ENCODE measurements at regions not wholly inside any gene's neighbourhood (a gene's known extent, or its start where the extent isn't known, plus 50 kb on each side); places are given as distances from the start of the nearest gene placed in this dataset.
"Not testable (repeated sequence)": the region's sequence is repeated elsewhere in the genome, so short reads cannot be mapped to it uniquely, and the experiment has no call there.

DNA sequence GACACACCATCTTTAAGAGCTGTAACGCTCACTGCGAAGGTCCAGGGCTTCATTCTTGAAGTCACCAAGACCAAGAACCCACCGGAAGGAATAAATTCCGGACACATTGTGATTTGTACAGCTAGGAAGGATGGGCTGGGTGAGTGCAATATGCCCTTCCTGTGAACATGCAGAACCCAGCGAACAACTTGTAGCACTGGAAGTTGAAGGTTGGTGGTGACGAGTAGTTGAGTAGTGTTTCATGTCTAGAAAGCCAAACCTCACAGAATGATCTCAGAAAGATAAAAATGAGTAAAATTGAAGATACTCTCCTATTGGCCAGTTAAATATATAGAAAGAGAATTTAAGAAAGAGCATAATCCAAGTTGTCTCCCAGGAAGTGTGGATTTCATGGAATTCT lies 462.2 kb upstream of the CFAP20DC start:
- no peak for DNase-seq
- H3K4me3 ChIP-seq (ENCODE audit: low read length), result no peak overlapping the region
- H3K27me3 ChIP-seq (ENCODE audit: control insufficient read depth, insufficient read depth, low read length), result no peaks in the 10 kb centered on the region
- 92% methylated on average over 2 of the region's 6 CpGs for WGBS (ENCODE audit: insufficient coverage)
- no peak overlapping the region for H3K27ac ChIP-seq (ENCODE audit: low read length)
- H3K36me3 ChIP-seq (ENCODE audit: control insufficient read depth, insufficient read depth, low read length), result no peaks in the 10 kb centered on the region
- H3K4me1 ChIP-seq (ENCODE audit: control insufficient read depth, insufficient read depth, low read length), result peaks cover 2% of the 10 kb centered on the region
- no peaks in the 10 kb centered on the region for H3K9me3 ChIP-seq (replicated peaks; ENCODE audit: control insufficient read depth, low read depth, low read length)

DNA sequence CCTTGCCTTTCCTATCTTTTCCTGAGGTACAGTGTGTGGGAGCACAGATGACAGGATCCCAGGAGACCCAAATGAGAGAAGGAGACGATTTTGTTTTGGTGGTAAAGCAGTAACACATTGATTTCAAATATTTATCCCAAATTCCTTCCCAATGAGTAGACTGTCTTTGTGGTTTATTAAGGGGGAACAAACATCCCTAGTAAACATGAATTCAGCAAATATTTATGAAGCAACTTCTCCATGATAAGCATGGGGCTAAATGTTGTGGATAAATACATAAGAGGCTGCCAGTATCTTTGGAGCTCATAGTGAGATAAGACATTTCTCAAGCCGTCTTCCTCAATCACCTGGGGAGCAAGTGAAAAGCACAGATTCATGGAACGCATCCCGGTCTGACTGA lies 460.8 kb upstream of the CFAP20DC start:
- H3K4me3 ChIP-seq (ENCODE audit: low read length), result no peak overlapping the region
- H3K4me1 ChIP-seq (ENCODE audit: control insufficient read depth, insufficient read depth, low read length), result no peaks in the 10 kb centered on the region
- no peaks in the 10 kb centered on the region for H3K36me3 ChIP-seq (ENCODE audit: control insufficient read depth, insufficient read depth, low read length)
- no peak for DNase-seq
- H3K27ac ChIP-seq (ENCODE audit: low read length), result no peak overlapping the region
- H3K9me3 ChIP-seq (replicated peaks; ENCODE audit: control insufficient read depth, low read depth, low read length), result no peaks in the 10 kb centered on the region
- WGBS (ENCODE audit: insufficient coverage), result no CpG with 5 or more reads among the region's 4 CpGs
- H3K27me3 ChIP-seq (ENCODE audit: control insufficient read depth, insufficient read depth, low read length), result no peaks in the 10 kb centered on the region

DNA sequence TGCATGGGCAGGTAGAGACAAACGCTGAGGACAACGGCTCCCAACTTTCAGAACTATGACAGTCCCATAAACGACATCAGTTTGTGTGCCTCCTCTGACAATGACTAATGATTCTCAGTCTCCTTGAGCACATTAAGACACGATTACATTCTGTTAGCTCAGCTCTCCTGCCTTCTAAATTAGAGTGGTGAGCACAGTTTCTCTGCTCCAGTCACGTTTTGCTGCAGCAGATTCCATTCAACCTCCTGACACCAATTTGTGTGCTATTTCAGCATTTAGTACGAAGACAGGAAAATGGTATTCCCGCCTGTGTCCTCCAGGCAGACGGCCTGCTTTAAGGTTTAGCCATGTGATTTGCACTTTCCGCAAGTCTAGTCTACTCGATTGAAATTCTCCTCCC lies 458.4 kb upstream of the CFAP20DC start:
- H3K36me3 ChIP-seq (ENCODE audit: control insufficient read depth, insufficient read depth, low read length), result no peaks in the 10 kb centered on the region
- no peak for DNase-seq
- H3K27me3 ChIP-seq (ENCODE audit: control insufficient read depth, insufficient read depth, low read length), result no peaks in the 10 kb centered on the region
- no peak overlapping the region for H3K4me3 ChIP-seq (ENCODE audit: low read length)
- no peak overlapping the region for H3K27ac ChIP-seq (ENCODE audit: low read length)
- no peaks in the 10 kb centered on the region for H3K4me1 ChIP-seq (ENCODE audit: control insufficient read depth, insufficient read depth, low read length)
- WGBS (ENCODE audit: insufficient coverage), result 67% methylated on average over 10 of the region's 10 CpGs
- no peaks in the 10 kb centered on the region for H3K9me3 ChIP-seq (replicated peaks; ENCODE audit: control insufficient read depth, low read depth, low read length)

DNA sequence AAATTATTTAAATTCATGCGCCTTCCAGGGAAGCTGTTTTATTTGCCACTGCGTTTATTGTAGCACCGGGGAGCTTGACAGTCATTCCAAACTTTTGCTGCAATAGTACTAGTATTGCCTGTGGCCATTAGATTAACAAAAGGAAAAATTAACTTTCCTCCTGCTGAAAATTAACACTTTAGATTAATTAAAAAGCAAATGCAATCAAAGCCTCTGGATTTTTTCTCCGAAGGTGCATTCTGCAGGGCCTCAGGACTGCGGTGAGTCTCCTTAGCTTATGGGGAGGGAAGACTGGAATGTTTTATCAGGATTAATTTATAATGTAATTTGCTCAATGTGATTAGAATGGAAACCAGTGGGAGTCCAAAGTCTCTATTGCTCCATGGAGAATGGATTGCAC lies 456.4 kb upstream of the CFAP20DC start:
- H3K27me3 ChIP-seq (ENCODE audit: control insufficient read depth, insufficient read depth, low read length), result no peaks in the 10 kb centered on the region
- no peaks in the 10 kb centered on the region for H3K4me1 ChIP-seq (ENCODE audit: control insufficient read depth, insufficient read depth, low read length)
- H3K4me3 ChIP-seq (ENCODE audit: low read length), result no peak overlapping the region
- 68% methylated on average over 5 of the region's 5 CpGs for WGBS (ENCODE audit: insufficient coverage)
- DNase-seq, result no peak
- no peaks in the 10 kb centered on the region for H3K36me3 ChIP-seq (ENCODE audit: control insufficient read depth, insufficient read depth, low read length)
- H3K9me3 ChIP-seq (replicated peaks; ENCODE audit: control insufficient read depth, low read depth, low read length), result no peaks in the 10 kb centered on the region
- no peak overlapping the region for H3K27ac ChIP-seq (ENCODE audit: low read length)

DNA sequence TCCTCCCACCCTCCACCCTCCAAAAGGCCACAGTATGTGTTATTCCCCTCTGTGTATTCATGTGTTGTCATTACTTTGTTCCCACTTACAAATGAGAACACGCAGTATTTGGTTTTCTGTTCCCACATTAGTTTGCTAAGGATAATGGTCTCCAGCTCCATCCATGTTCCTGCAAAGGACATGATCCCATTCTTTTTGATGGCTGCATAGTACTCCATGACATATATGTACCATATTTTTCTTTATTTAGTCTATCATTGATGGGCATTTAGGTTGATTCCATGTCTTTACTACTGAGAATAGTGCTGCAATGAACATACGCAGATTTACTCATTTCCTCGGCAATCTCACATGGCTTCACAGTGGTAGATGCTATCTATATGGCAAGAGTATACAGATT lies 453.6 kb upstream of the CFAP20DC start:
- no peak for DNase-seq
- H3K27ac ChIP-seq (ENCODE audit: low read length), result no peak overlapping the region
- no CpG with 5 or more reads among the region's 3 CpGs for WGBS (ENCODE audit: insufficient coverage)
- H3K9me3 ChIP-seq (replicated peaks; ENCODE audit: control insufficient read depth, low read depth, low read length), result no peaks in the 10 kb centered on the region
- no peaks in the 10 kb centered on the region for H3K36me3 ChIP-seq (ENCODE audit: control insufficient read depth, insufficient read depth, low read length)
- H3K27me3 ChIP-seq (ENCODE audit: control insufficient read depth, insufficient read depth, low read length), result no peaks in the 10 kb centered on the region
- H3K4me3 ChIP-seq (ENCODE audit: low read length), result no peak overlapping the region
- no peaks in the 10 kb centered on the region for H3K4me1 ChIP-seq (ENCODE audit: control insufficient read depth, insufficient read depth, low read length)

DNA sequence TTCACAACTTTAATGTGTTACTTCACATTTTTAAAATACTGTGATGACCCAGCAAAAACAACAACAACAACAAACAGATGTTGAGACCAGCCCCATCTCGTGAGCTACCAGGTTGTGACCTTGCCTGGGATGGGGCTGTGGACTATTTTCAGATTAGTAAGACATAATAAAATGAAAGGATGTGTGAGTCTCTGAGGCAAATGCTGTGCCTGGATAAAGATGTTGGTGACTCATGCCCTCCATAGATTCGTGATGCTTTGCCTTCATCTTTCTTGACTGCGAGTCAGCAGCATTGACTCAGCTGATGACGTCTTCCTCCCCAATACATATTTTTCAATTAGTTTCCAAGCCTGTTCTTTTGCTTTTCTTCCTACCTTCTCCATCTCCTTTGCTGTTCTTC lies 453.0 kb upstream of the CFAP20DC start:
- Histone ChIP-seq H3K27me3 (ENCODE audit: control insufficient read depth, insufficient read depth, low read length) (no peaks in the 10 kb centered on the region), H3K4me3 (ENCODE audit: low read length) (no peak overlapping the region), H3K27ac (ENCODE audit: low read length) (no peak overlapping the region), H3K36me3 (ENCODE audit: control insufficient read depth, insufficient read depth, low read length) (no peaks in the 10 kb centered on the region), H3K9me3 (replicated peaks; ENCODE audit: control insufficient read depth, low read depth, low read length) (no peaks in the 10 kb centered on the region), H3K4me1 (ENCODE audit: control insufficient read depth, insufficient read depth, low read length) (no peaks in the 10 kb centered on the region)
- no peak for DNase-seq
- WGBS (ENCODE audit: insufficient coverage), result no CpG with 5 or more reads among the region's 4 CpGs

DNA sequence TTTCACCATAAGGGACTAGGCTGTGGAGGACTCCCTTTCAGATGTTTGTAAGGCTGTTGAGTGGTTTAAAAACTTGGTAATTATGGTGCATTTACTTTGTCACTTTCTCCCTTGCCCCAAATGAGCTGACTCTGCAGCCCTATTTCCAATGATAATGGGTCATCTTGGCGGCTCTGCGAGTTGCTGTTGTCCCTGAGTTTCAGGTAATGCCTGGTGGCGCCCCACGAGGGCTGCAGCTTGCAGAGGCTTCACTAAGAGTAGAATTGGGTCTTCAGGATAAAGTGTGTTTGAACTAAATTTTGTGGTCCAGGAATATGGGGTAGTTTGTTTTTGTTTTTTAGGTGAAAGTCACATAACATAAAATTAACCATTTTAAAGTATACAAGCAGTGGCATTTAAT lies 450.1 kb upstream of the CFAP20DC start:
- no peaks in the 10 kb centered on the region for H3K36me3 ChIP-seq (ENCODE audit: control insufficient read depth, insufficient read depth, low read length)
- no peak overlapping the region for H3K4me3 ChIP-seq (ENCODE audit: low read length)
- no peaks in the 10 kb centered on the region for H3K27me3 ChIP-seq (ENCODE audit: control insufficient read depth, insufficient read depth, low read length)
- WGBS (ENCODE audit: insufficient coverage), result 80% methylated on average over 4 of the region's 4 CpGs
- no peak overlapping the region for H3K27ac ChIP-seq (ENCODE audit: low read length)
- no peak for DNase-seq
- H3K9me3 ChIP-seq (replicated peaks; ENCODE audit: control insufficient read depth, low read depth, low read length), result no peaks in the 10 kb centered on the region
- no peaks in the 10 kb centered on the region for H3K4me1 ChIP-seq (ENCODE audit: control insufficient read depth, insufficient read depth, low read length)

DNA sequence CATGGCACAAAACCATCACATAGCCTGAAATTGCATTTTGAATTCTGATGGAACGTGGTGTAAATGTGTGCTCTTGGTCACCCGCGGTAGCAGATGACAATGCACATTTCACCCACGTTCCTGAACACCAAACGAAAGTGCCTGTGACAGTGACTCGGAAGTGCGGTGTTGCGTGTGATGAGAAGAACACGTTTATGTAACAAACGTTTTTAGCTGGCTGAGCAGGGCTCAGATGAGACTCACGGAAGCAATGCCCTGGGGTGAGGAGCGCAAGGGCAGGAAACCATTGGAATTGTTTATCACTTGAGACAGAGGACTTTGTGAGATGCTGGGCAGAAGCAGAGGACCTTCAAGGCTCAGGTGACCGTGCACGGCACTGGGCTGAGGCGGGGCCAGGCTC lies 449.2 kb upstream of the CFAP20DC start:
- H3K4me3 ChIP-seq (ENCODE audit: low read length), result no peak overlapping the region
- no peaks in the 10 kb centered on the region for H3K4me1 ChIP-seq (ENCODE audit: control insufficient read depth, insufficient read depth, low read length)
- H3K9me3 ChIP-seq (replicated peaks; ENCODE audit: control insufficient read depth, low read depth, low read length), result no peaks in the 10 kb centered on the region
- no peaks in the 10 kb centered on the region for H3K36me3 ChIP-seq (ENCODE audit: control insufficient read depth, insufficient read depth, low read length)
- H3K27ac ChIP-seq (ENCODE audit: low read length), result no peak overlapping the region
- DNase-seq, result no peak
- H3K27me3 ChIP-seq (ENCODE audit: control insufficient read depth, insufficient read depth, low read length), result no peaks in the 10 kb centered on the region
- WGBS (ENCODE audit: insufficient coverage), result 88% methylated on average over 15 of the region's 15 CpGs

DNA sequence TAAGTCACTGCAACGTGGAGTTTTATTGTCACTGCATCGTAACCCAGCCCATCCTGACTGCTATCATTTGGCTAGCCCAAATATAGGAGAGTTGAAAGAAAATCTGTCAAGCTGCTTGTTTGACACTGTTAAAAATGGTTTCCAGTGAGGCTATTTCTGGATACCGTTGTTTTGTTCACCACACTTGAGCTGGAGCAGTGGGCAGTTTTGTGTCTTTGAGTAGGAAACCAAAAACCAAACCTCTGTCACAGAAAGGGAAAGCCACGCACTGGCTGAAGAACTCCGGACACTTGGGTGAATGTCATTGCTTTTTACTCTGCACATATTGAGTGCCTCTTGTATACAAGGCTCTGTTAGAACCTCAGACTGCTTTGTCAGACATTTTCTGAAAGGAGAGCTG lies 446.4 kb upstream of the CFAP20DC start:
- 83% methylated on average over 5 of the region's 5 CpGs for WGBS (ENCODE audit: insufficient coverage)
- Histone ChIP-seq H3K4me1 (ENCODE audit: control insufficient read depth, insufficient read depth, low read length) (no peaks in the 10 kb centered on the region), H3K4me3 (ENCODE audit: low read length) (no peak overlapping the region), H3K36me3 (ENCODE audit: control insufficient read depth, insufficient read depth, low read length) (no peaks in the 10 kb centered on the region), H3K9me3 (replicated peaks; ENCODE audit: control insufficient read depth, low read depth, low read length) (no peaks in the 10 kb centered on the region), H3K27me3 (ENCODE audit: control insufficient read depth, insufficient read depth, low read length) (no peaks in the 10 kb centered on the region), H3K27ac (ENCODE audit: low read length) (no peak overlapping the region)
- no peak for DNase-seq

DNA sequence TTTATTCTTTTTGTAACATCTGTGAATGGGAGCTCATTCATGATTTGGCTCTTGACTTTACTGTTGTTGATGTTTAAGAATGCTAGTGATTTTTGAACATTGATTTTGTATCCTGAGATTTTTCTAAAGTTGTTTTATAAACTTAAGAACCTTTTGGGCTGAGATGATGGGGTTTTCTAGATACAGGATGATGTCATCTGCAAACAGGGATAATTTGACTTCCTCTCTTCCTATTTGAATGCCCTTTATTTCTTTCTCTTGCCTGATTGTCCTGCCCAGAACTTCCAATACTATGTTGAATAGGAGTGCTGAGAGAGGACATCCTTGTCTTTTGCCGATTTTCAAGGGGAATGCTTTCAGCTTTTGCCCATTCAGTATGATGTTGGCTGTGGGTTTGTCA lies 445.1 kb upstream of the CFAP20DC start:
- WGBS (ENCODE audit: insufficient coverage), result no CpG with 5 or more reads among the region's 1 CpG
- not testable (repeated sequence) for H3K4me3 ChIP-seq (ENCODE audit: low read length); H3K9me3 ChIP-seq (replicated peaks; ENCODE audit: control insufficient read depth, low read depth, low read length); DNase-seq; H3K27me3 ChIP-seq (ENCODE audit: control insufficient read depth, insufficient read depth, low read length); H3K27ac ChIP-seq (ENCODE audit: low read length); H3K4me1 ChIP-seq (ENCODE audit: control insufficient read depth, insufficient read depth, low read length); H3K36me3 ChIP-seq (ENCODE audit: control insufficient read depth, insufficient read depth, low read length)

DNA sequence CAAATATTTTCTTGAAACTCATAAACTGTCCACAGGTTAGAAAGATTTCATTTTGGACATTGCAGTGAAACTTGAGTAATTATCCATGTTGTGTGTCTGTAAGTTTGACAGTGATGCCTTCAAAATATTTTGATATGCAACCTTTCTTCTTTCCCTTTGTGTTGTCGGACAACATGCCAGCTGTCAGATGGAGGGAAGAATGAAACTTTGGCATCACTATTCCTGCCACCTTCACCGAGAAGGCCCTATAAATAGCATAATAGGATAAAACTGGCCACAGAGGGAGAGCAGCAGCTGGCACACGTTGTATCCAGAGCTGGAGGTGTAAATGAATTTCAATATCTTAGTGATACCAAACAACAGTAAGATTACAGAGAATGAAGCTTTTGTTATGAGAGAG lies 436.7 kb upstream of the CFAP20DC start:
- Histone ChIP-seq H3K27me3 (ENCODE audit: control insufficient read depth, insufficient read depth, low read length) (no peaks in the 10 kb centered on the region), H3K9me3 (replicated peaks; ENCODE audit: control insufficient read depth, low read depth, low read length) (no peaks in the 10 kb centered on the region), H3K4me1 (ENCODE audit: control insufficient read depth, insufficient read depth, low read length) (no peaks in the 10 kb centered on the region), H3K27ac (ENCODE audit: low read length) (no peak overlapping the region), H3K4me3 (ENCODE audit: low read length) (no peak overlapping the region), H3K36me3 (ENCODE audit: control insufficient read depth, insufficient read depth, low read length) (no peaks in the 10 kb centered on the region)
- WGBS (ENCODE audit: insufficient coverage), result no CpG with 5 or more reads among the region's 3 CpGs
- no peak for DNase-seq

All from muscle of leg (tissue), 3 donors.